Gastrocnemius medialis (tissue), 4 donors: ENCODE measurements at regions not wholly inside any gene's neighbourhood (a gene's known extent, or its start where the extent isn't known, plus 50 kb on each side); places are given as distances from the start of the nearest gene placed in this dataset.

Experiments
- ATAC-seq, 2 donors: fragments of 150-250 bp; one replicate each; pipeline ENCODE4 v1.9.1; 2016
- DNase-seq, 2 donors: peaks; one replicate each; pipeline ENCODE4 v3.0.0-alpha.2; 2019
- H3K27ac ChIP-seq, 4 donors: fragments of 200-600 bp; sonication (generic); 1 replicate in 1 of 4; 2 replicates in 3 of 4; pipeline ENCODE4 v1.5.1; 2016 to 2018; ENCODE audit warnings: mild to moderate bottlenecking in 2 of 4, moderate library complexity in 1 of 4
- H3K27me3 ChIP-seq, 3 donors: fragments of 200-600 bp; sonication (generic) in 2 of 3; 1 replicate in 1 of 3; 2 replicates in 2 of 3; pipeline versions ENCODE4 v1.5.1 to v1.6.0; 2016 to 2019; ENCODE audit warnings: mild to moderate bottlenecking in 1 of 3, moderate library complexity in 1 of 3
- H3K36me3 ChIP-seq, 2 donors: fragments of 200-600 bp; sonication (generic) in 1 of 2; one replicate each; pipeline ENCODE4 v1.5.1; 2017 to 2018
- H3K4me1 ChIP-seq, 2 donors: fragments of 200-600 bp; sonication (generic) in 1 of 2; one replicate each; pipeline ENCODE4 v1.5.1; 2016 to 2017; ENCODE audit warnings: mild to moderate bottlenecking in 2 of 2
- H3K4me3 ChIP-seq, 4 donors: fragments of 200-600 bp; sonication (generic) in 3 of 4; 1 replicate in 1 of 4; 2 replicates in 3 of 4; pipeline ENCODE4 v1.5.1; 2016 to 2019; ENCODE audit warnings: mild to moderate bottlenecking in 2 of 4
- H3K9me3 ChIP-seq, 3 donors: fragments of 200-600 bp; sonication (generic) in 2 of 3; 1 replicate in 1 of 3; 2 replicates in 2 of 3; pipeline ENCODE4 v1.5.1; 2016 to 2019
- CTCF ChIP-seq, 5 experiments: fragments of 450-650 bp in 3 of 5; fragments of 200-600 bp in 2 of 5; sonication (generic) in 2 of 5; IDR thresholded peaks in 4 of 5; conservative IDR thresholded peaks in 1 of 5; 1 replicate in 4 of 5; 2 replicates in 1 of 5; pipeline ENCODE4 v1.5.1; 2016 to 2019; ENCODE audit warnings: antibody characterized with exemption in 5 of 5, mild to moderate bottlenecking in 3 of 5, moderate library complexity in 3 of 5
- POLR2A ChIP-seq, 2 donors: fragments of 450-650 bp; IDR thresholded peaks; one replicate each; pipeline ENCODE4 v1.6.1; 2017; ENCODE audit warnings: antibody characterized with exemption in 2 of 2, mild to moderate bottlenecking in 2 of 2, moderate library complexity in 2 of 2
- in situ Hi-C, 4 donors: fragments of 200-750 bp; cut with MboI; loops; one replicate each; pipeline versions ENCODE4 v1.15.0 to v1.8.0; 2017; ENCODE audit warnings: low sequenced_read_pairs in 4 of 4
- intact Hi-C: fragments of 100-400 bp; cut with DNase I; formaldehyde crosslinking; loops from one replicate; pipeline ENCODE4 v1.15.1; 2023; ENCODE audit warnings: low total_unique reads

- Histone ChIP-seq H3K4me1 (no peaks in the 10 kb centered on the region), H3K9me3 (no peaks in the 10 kb centered on the region), H3K27ac (no peak overlapping the region), H3K4me3 (no peak overlapping the region), H3K27me3 (no peaks in the 10 kb centered on the region), H3K36me3 (no peaks in the 10 kb centered on the region)
- ATAC-seq (no peak), DNase-seq (no peak)
- in situ Hi-C loops (no loop called here), intact Hi-C loops (no loop called here)
- TF ChIP-seq POLR2A (IDR thresholded peaks at IDR 0.05): no peak
- TF ChIP-seq CTCF (IDR thresholded peaks at IDR 0.05 in 4 of 5, conservative IDR thresholded peaks at IDR 0.05 in 1 of 5): no peak
Observed at GRCh38 chr4:65868096-65868824, 198.0 kb upstream of the EPHA5 start.

- DNase-seq (no peak), ATAC-seq (no peak)
- Histone ChIP-seq H3K4me1 (no peaks in the 10 kb centered on the region), H3K9me3 (no peaks in the 10 kb centered on the region), H3K27me3 (no peaks in the 10 kb centered on the region), H3K27ac (no peak overlapping the region), H3K4me3 (no peak overlapping the region), H3K36me3 (no peaks in the 10 kb centered on the region)
- in situ Hi-C loops (no loop called here), intact Hi-C loops (no loop called here)
- TF ChIP-seq POLR2A (IDR thresholded peaks at IDR 0.05): no peak
- no peak for TF ChIP-seq CTCF (IDR thresholded peaks at IDR 0.05 in 4 of 5, conservative IDR thresholded peaks at IDR 0.05 in 1 of 5)
Observed at GRCh38 chr4:65865489-65865888, 195.2 kb upstream of the EPHA5 start.

DNA sequence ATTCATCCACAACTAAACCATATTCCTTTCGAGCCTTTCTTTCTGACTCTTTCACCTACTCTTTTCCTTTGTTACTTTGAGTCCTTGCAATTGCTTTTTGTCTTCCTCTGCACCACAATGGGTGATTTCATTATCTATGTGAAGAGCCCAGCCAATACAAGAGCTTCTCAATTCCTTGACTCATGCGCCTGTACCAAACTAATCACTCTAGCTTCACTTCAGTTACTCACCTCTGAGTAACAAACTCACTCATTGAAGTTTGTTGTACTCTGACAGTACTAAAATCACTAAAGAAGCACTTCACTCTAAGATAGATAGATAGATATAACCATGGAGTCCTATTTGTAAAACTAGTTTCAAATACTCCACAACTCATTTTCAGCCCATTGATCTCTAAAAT, 191.7 kb upstream of the EPHA5 start:
- intact Hi-C loops (no loop called here), in situ Hi-C loops (no loop called here)
- TF ChIP-seq POLR2A (IDR thresholded peaks at IDR 0.05) (no peak), CTCF (IDR thresholded peaks at IDR 0.05 in 4 of 5, conservative IDR thresholded peaks at IDR 0.05 in 1 of 5) (no peak)
- Histone ChIP-seq H3K36me3 (no peaks in the 10 kb centered on the region), H3K4me1 (no peaks in the 10 kb centered on the region), H3K4me3 (no peak overlapping the region), H3K27ac (no peak overlapping the region), H3K9me3 (no peaks in the 10 kb centered on the region), H3K27me3 (no peaks in the 10 kb centered on the region)
- no peak for ATAC-seq
- DNase-seq: no peak

DNA sequence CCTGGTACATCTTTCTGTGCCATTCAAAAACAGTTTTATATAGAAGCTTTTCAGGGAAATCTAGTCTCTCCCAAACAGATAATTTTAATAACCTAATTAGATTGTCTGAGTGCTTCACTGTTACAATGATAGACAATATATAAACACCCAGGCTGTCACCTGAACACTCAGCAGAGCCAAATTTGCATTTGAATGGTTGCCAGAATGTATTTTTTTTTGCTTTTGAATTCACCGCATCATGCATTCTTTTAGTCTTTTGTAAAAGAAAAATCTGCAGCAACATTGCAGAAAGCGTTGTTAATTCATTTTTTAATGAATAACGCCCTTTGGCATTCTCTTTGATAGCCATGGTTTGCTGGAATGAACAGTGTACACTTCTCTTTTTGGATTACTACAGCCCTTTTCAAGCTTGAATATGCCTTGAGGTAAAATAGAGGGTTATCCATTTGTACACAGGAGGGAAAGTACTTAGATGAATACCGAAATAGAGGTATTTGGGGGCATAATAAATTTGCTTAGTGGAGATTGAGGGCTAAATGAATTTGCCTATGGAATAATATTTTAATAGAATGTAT, 175.0 kb upstream of the EPHA5 start:
- intact Hi-C loops: no loop called here

More for the DNA sequence above, 175.0 kb upstream of the EPHA5 start:
- Histone ChIP-seq H3K27me3 (no peaks in the 10 kb centered on the region), H3K4me1 (no peaks in the 10 kb centered on the region), H3K36me3 (no peaks in the 10 kb centered on the region), H3K9me3 (no peaks in the 10 kb centered on the region), H3K27ac (no peak overlapping the region), H3K4me3 (no peak overlapping the region)
- in situ Hi-C loops: no loop called here
- no peak for TF ChIP-seq CTCF (IDR thresholded peaks at IDR 0.05 in 4 of 5, conservative IDR thresholded peaks at IDR 0.05 in 1 of 5)
- TF ChIP-seq POLR2A (IDR thresholded peaks at IDR 0.05): no peak
- ATAC-seq (no peak), DNase-seq (no peak)
